ENCODE measurements at regions not wholly inside any gene's neighbourhood (a gene's known extent, or its start where the extent isn't known, plus 50 kb on each side); places are given as distances from the start of the nearest gene placed in this dataset.

DNA sequence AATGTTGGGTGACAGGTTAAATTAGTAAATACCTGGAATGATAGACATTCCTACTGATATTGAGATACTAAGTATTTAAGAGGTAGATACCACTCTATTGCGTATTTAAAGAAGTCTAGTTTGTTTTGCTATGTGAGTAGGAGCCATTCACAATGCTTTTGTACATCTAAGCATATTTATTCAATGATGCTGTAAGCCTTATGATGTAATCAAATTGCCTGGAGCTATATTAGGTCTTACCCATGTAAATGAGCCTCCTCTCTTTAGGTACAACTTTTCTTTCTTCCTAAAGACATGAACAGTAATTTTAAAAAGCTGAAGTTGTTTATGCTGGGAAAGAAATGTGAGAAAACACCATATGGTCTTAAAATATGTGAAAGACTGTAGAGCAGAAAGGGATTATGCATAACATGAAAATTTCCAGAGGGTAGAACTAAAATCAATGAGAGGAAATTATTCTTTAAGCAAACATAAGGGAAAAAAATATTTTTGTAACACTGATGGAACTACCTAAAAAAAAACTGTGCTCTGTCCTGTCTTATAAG lies 526.7 kb downstream of the EPHA7 start:
- no peak overlapping the region for H3K4me3 ChIP-seq
- WGBS, 2 donors, result 47 to 74% methylated on average over 1 of the region's 1 CpG
- ATAC-seq (no peak), FAIRE-seq (no peak), DNase-seq (no peak)
- H3K36me3 ChIP-seq, result no peaks in the 10 kb centered on the region
- intact Hi-C loops (cut with DNase I), result no loop called here
- no peak overlapping the region for H3K27ac ChIP-seq
- H3K4me1 ChIP-seq, result no peaks in the 10 kb centered on the region
- no peaks in the 10 kb centered on the region for H3K27me3 ChIP-seq
- TF ChIP-seq, protein P1, sequence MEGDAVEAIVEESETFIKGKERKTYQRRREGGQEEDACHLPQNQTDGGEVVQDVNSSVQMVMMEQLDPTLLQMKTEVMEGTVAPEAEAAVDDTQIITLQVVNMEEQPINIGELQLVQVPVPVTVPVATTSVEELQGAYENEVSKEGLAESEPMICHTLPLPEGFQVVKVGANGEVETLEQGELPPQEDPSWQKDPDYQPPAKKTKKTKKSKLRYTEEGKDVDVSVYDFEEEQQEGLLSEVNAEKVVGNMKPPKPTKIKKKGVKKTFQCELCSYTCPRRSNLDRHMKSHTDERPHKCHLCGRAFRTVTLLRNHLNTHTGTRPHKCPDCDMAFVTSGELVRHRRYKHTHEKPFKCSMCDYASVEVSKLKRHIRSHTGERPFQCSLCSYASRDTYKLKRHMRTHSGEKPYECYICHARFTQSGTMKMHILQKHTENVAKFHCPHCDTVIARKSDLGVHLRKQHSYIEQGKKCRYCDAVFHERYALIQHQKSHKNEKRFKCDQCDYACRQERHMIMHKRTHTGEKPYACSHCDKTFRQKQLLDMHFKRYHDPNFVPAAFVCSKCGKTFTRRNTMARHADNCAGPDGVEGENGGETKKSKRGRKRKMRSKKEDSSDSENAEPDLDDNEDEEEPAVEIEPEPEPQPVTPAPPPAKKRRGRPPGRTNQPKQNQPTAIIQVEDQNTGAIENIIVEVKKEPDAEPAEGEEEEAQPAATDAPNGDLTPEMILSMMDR (IDR thresholded peaks at IDR 0.05), result no peak
- no peaks in the 10 kb centered on the region for H3K9me3 ChIP-seq

DNA sequence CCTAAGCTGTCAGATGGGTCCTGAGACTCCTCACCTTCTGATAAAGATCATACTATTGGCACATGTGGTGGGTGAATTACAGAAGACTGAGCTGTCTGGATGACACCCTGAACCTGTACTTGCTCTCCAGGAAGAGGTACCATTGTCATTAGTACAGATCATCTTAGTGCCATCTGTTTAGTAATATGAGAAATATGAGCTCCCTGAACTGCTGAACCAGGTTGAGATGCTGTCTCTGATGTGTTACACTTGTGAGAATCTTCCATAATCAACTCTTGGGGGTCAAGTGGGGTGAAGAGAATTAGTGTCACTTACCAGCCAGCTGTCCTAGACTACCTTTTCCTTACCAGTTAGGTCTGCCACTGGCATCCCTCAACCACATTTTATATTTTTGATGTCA lies 531.0 kb downstream of the EPHA7 start:
- ATAC-seq (no peak), DNase-seq (no peak), FAIRE-seq (no peak)
- intact Hi-C loops (cut with DNase I), result no loop called here
- H3K36me3 ChIP-seq, result no peaks in the 10 kb centered on the region
- H3K9me3 ChIP-seq, result no peaks in the 10 kb centered on the region
- H3K27ac ChIP-seq, result no peak overlapping the region
- TF ChIP-seq, protein P1 (IDR thresholded peaks at IDR 0.05), result no peak
- H3K4me1 ChIP-seq, result no peaks in the 10 kb centered on the region
- H3K27me3 ChIP-seq, result no peaks in the 10 kb centered on the region
- H3K4me3 ChIP-seq, result no peak overlapping the region

DNA sequence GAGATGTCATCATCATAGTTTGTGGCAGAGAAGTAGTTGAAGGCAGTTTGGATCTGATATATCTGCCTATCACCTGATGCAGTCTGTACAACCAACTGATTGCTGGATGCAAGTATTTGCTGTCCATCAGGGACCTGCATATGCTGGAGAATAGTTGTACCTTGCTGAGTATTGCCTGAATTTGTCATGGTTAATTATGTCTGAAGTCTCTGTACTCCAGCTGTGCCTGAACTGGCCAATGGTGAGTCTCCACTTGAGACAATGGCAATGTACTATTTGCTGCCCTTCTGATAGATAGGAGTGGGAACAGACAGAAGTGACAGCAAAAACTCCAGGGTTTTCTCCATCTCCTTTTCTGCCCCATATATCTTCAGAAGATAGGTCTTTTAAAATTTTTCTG lies 531.5 kb downstream of the EPHA7 start:
- H3K9me3 ChIP-seq, result no peaks in the 10 kb centered on the region
- no peak for ATAC-seq
- H3K36me3 ChIP-seq, result no peaks in the 10 kb centered on the region
- TF ChIP-seq, protein P1 (IDR thresholded peaks at IDR 0.05), result no peak
- no peaks in the 10 kb centered on the region for H3K27me3 ChIP-seq
- intact Hi-C loops (cut with DNase I), result no loop called here
- H3K4me1 ChIP-seq, result no peaks in the 10 kb centered on the region
- H3K4me3 ChIP-seq, result no peak overlapping the region
- DNase-seq, result no peak
- no peak overlapping the region for H3K27ac ChIP-seq
- no peak for FAIRE-seq

DNA sequence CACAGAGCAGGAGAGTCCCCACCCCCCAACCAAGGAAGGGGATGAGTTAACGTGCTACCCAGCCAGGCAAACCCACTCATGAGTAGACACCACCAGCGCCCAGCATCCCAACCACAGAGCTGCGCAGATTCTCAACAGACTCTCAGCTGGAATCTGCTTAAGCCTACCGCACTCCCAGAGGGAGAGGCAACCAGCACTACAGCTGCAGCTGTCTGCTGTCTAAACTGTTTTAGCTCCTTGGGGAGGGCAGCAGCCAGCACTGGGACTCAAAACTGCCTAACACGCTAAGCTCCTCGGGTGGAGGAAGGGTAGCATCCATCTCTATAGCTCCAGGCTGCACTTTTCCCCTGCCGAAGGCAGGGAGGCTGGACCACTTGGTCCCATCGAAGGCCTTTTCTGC lies 539.8 kb downstream of the EPHA7 start:
- DNase-seq, result peak in 1 of 6 donors; percentile 9
- no peak for ATAC-seq
- no peaks in the 10 kb centered on the region for H3K27me3 ChIP-seq
- no peak for FAIRE-seq
- no peak overlapping the region for H3K27ac ChIP-seq
- H3K9me3 ChIP-seq, result no peaks in the 10 kb centered on the region
- H3K4me1 ChIP-seq, result no peaks in the 10 kb centered on the region
- intact Hi-C loops (cut with DNase I), result no loop called here
- WGBS, 2 donors, result 83 to 91% methylated on average over 8 of the region's 8 CpGs
- no peak overlapping the region for H3K4me3 ChIP-seq
- no peaks in the 10 kb centered on the region for H3K36me3 ChIP-seq
- TF ChIP-seq, protein P1 (IDR thresholded peaks at IDR 0.05), result no peak

DNA sequence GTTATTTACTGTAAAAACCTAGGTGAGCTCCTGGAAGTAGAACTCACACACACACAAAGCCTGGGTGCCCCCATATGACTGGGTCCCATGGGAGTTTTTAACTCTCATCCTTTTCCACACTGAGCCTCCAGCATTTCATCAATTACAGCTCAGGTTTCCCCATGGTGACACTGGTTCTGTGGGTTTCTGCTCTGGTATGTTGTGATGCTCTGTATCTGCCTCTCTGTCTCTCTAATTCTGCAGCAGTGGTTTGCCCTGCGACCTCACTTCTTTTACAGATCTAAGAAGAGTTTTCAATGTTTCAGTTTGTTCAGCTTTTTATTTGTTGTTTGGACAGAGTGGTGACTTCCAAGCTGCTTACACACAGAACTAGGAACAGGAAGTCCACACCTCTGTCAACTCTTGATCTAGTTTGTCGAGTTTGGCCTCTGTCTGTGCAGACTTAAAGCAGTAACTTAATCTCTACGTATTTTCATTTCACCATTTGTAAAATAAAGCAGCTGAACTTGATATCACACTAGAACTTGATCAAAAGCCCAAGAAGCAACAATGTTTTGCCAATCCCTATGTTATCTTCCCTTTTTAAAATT lies 554.3 kb downstream of the EPHA7 start:
- Histone ChIP-seq H3K27ac (no peak overlapping the region), H3K4me1 (no peaks in the 10 kb centered on the region), H3K4me3 (no peak overlapping the region), H3K27me3 (no peaks in the 10 kb centered on the region), H3K36me3 (no peaks in the 10 kb centered on the region), H3K9me3 (no peaks in the 10 kb centered on the region)
- TF ChIP-seq, protein P1 (IDR thresholded peaks at IDR 0.05), result no peak
- 31 to 35% methylated on average over 3 of the region's 3 CpGs for WGBS, 2 donors
- intact Hi-C loops (cut with DNase I), result no loop called here
- ATAC-seq (no peak), FAIRE-seq (no peak), DNase-seq (no peak)
